Colonic mucosa (tissue), 4 donors: ENCODE measurements at regions not wholly inside any gene's neighbourhood (a gene's known extent, or its start where the extent isn't known, plus 50 kb on each side); places are given as distances from the start of the nearest gene placed in this dataset.

Experiments
- DNase-seq: peaks from one replicate; pipeline ENCODE4 v3.0.0-alpha.2; 2020
- H3K27ac ChIP-seq: fragments of 200-600 bp; one replicate; pipeline ENCODE4 v1.8.0; 2021
- H3K27me3 ChIP-seq: fragments of 200-600 bp; one replicate; pipeline ENCODE4 v1.8.0; 2021
- H3K36me3 ChIP-seq: fragments of 200-600 bp; one replicate; pipeline ENCODE4 v1.8.0; 2021
- H3K4me1 ChIP-seq: fragments of 200-600 bp; one replicate; pipeline ENCODE4 v1.8.0; 2021; ENCODE audit warnings: mild to moderate bottlenecking
- H3K4me3 ChIP-seq: fragments of 200-600 bp; one replicate; pipeline ENCODE4 v1.8.0; 2021
- H3K9ac ChIP-seq, 2 donors: one replicate each; pipeline ENCODE4 v1.7.0; 2013; ENCODE audit warnings: control low read depth in 2 of 2, low read depth in 2 of 2, low read length in 2 of 2
- H3K9me3 ChIP-seq: fragments of 200-600 bp; one replicate; pipeline ENCODE4 v1.8.0; 2021
- CTCF ChIP-seq: fragments of 200-600 bp; IDR thresholded peaks from one replicate; pipeline ENCODE4 v1.8.0; 2022; ENCODE audit warnings: antibody characterized with exemption, mild to moderate bottlenecking
- intact Hi-C: fragments of 100-400 bp; cut with DNase I; formaldehyde crosslinking; loops from one replicate; pipeline ENCODE4 v1.14.1; 2022
- donor health status: healthy.
- donor health status: DM: no; HTN: no; CAD: no.
- donor health status: DM: no; HTN: no; CAD: no.

DNA sequence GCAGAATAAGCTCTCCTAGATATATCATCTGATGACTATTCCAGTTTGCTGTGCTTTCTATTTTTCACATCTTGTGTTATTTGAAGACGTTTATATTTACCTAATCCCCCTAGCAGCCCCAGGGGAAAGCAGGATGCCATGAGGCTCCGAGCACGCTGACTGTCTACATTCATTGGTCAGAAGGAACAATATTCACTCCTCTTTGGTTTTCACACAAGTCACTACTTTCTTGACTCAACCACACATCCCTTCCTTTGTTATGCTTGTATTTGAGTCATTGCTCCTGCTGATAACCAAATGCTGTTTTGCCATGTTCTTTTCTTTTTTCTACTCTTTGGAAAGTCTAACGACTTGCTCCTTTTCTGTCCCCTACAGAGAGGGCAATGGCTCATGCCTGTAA lies 86.5 kb upstream of the SLC38A2 start:
- H3K36me3 ChIP-seq = no peaks in the 10 kb centered on the region
- intact Hi-C loops = no loop called here
- no peaks in the 10 kb centered on the region for H3K27me3 ChIP-seq
- DNase-seq = no peak
- no peak overlapping the region for H3K9ac ChIP-seq
- TF ChIP-seq CTCF = no peak
- peaks cover 4% of the 10 kb centered on the region for H3K4me1 ChIP-seq
- H3K9me3 ChIP-seq = no peaks in the 10 kb centered on the region
- H3K27ac ChIP-seq = no peak overlapping the region
- no peak overlapping the region for H3K4me3 ChIP-seq

DNA sequence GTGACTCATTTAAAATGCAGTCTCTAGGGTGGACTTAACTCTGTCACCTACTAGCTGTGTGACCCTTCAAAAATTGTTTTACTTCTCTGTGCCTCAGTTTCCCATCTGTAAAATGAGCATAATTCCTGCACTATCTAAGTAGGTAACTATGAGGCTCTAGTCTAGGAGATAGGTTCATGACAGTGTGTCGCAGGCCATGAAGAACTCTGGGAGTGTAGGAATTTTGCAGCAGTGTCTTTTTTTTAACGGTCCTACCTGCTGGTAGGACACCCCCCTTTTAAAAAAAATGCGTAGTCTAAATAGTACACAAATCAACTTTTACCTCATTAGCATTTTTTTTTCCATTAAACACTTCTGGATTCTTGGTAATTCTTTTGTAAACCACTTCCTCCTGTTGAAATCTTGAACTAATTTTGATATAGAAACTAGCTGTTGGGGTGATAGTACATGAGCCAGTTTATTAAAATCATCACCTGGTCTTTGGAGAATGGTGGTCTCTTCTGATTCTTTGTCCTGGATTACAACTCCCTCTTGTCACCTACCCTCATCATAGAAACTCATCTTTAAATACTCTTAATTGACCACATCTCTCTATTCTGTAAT lies 86.0 kb upstream of the SLC38A2 start:
- intact Hi-C loops = no loop called here
- Histone ChIP-seq H3K27me3 (no peaks in the 10 kb centered on the region), H3K36me3 (no peaks in the 10 kb centered on the region), H3K9ac (no peak overlapping the region), H3K4me3 (no peak overlapping the region), H3K9me3 (no peaks in the 10 kb centered on the region), H3K27ac (no peak overlapping the region), H3K4me1 (peaks cover 4% of the 10 kb centered on the region)
- DNase-seq = no peak
- no peak for TF ChIP-seq CTCF

GRCh38 chr12:46457958-46458357 lies 85.4 kb upstream of the SLC38A2 start:
- no peak overlapping the region for H3K4me3 ChIP-seq
- H3K9ac ChIP-seq = no peak overlapping the region
- H3K9me3 ChIP-seq = no peaks in the 10 kb centered on the region
- H3K27me3 ChIP-seq = no peaks in the 10 kb centered on the region
- H3K4me1 ChIP-seq = peaks cover 4% of the 10 kb centered on the region
- H3K27ac ChIP-seq = no peak overlapping the region
- no peak for TF ChIP-seq CTCF
- intact Hi-C loops = no loop called here
- H3K36me3 ChIP-seq = no peaks in the 10 kb centered on the region
- DNase-seq = no peak

DNA sequence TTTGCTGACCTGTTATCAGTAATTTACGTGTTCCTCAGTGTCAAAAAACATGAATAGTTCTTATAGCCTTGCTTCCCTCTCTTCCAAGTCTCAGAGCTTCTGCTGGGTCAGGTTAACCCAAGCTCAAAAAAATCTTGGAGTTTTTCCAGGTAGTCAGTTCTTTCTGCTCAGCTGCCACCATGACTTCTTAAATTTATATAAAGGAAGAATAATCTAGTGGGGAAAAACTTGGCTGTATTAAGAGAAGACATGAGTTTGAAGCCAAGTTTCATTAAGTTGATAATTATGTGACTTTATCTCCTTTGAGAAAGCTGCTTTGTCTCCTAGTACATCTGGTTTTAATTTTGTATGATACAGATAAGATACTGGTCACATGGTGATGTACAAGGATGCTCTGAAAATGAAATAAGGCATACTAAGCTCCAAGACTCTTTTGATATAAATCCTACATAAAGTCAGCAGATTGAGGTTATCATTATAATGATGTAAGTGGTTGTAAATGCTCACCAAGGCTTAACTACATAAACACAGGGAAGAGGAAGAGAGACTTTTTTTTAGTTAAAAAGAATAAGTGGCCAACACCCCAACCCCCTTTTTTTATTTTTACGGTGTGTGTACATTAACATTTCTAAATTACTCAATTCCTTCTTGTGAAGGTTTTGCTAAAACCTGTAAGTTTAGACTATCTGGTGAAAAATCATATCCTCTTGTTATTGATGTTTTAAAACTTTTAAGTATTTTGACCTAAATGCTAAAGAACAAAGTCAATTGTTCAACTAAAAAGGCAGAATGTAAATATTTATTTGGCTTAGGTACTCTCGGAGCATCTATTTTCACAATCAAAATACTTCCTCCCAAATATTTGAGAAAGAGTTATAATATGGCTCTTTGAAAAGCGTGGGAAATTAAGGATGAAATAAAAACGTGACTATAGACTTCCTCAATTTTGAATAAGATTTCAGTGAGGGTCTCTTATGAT lies 84.1 kb upstream of the SLC38A2 start:
- peaks cover 4% of the 10 kb centered on the region for H3K4me1 ChIP-seq
- H3K27ac ChIP-seq = no peak overlapping the region
- no peaks in the 10 kb centered on the region for H3K9me3 ChIP-seq
- no peaks in the 10 kb centered on the region for H3K27me3 ChIP-seq
- intact Hi-C loops = no loop called here
- no peak overlapping the region for H3K9ac ChIP-seq
- no peak overlapping the region for H3K4me3 ChIP-seq
- no peaks in the 10 kb centered on the region for H3K36me3 ChIP-seq
- DNase-seq = no peak
- TF ChIP-seq CTCF = no peak

DNA sequence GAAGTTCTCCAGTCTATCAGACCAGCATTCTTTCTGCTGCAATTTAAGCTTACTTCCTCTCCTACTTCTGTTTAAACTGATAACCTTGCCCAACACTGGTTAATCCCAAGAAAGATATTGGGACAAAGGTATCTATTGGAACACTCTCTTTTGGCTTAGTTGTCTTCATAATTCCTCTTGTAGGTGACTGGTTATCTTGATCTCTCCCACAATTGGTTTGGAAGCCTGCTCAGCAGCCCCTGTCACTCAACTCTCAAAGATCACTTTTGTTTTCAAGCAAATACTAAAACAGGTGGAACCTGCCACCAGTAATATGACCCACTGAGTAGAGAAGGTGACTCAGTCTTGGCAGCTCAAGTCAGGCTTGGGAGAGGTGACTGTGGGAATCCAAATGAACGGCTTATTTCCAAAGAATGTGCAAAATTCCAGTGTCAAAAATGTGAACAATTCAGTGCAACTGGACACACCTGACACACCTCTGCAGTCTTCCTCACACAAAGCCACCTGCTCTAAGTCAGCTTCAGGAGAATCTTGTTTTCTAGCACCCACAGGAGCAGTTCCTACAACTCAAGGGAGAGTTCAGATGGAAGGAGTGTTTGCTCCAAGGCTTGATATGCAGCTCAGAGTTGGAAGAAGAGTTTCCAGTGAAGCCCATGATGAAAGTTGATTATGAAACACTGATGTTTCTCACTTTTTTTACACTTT lies 83.2 kb upstream of the SLC38A2 start:
- no peaks in the 10 kb centered on the region for H3K36me3 ChIP-seq
- no peak for DNase-seq
- no peak overlapping the region for H3K4me3 ChIP-seq
- H3K9me3 ChIP-seq = no peaks in the 10 kb centered on the region
- H3K4me1 ChIP-seq = peaks cover 4% of the 10 kb centered on the region
- intact Hi-C loops = no loop called here
- no peak for TF ChIP-seq CTCF
- no peaks in the 10 kb centered on the region for H3K27me3 ChIP-seq
- H3K9ac ChIP-seq = no peak overlapping the region
- no peak overlapping the region for H3K27ac ChIP-seq
